H9 (cell line): ENCODE measurements at regions not wholly inside any gene's neighbourhood (a gene's known extent, or its start where the extent isn't known, plus 50 kb on each side); places are given as distances from the start of the nearest gene placed in this dataset.

ENCODE experiments used
- DNase-seq: peaks from one replicate; pipeline ENCODE4 v3.0.0-alpha.2; 2017
- H2AFZ ChIP-seq: one replicate; pipeline ENCODE4 v1.6.1; 2013; ENCODE audit warnings: mild to moderate bottlenecking, low read length, control low read depth, moderate library complexity
- H2AK5ac ChIP-seq: 2 replicates; pipeline ENCODE4 v1.6.1; 2013; ENCODE audit warnings: low read length, control low read depth, mixed read lengths; ENCODE audit not compliant: insufficient read length
- H2BK120ac ChIP-seq: one replicate; pipeline ENCODE4 v1.6.1; 2013; ENCODE audit warnings: low read depth, mild to moderate bottlenecking, low read length, control low read depth, inconsistent platforms; ENCODE audit not compliant: poor library complexity, severe bottlenecking
- H2BK12ac ChIP-seq: 2 replicates; pipeline ENCODE4 v1.6.1; 2013; ENCODE audit warnings: low read length, control low read depth, mixed read lengths, low read depth; ENCODE audit not compliant: insufficient read length
- H2BK15ac ChIP-seq: 2 replicates; pipeline ENCODE4 v1.6.1; 2013; ENCODE audit warnings: low read depth, low read length, control low read depth
- H2BK20ac ChIP-seq: one replicate; pipeline ENCODE4 v1.6.1; 2013; ENCODE audit warnings: low read depth, mild to moderate bottlenecking, low read length, control low read depth, inconsistent platforms; ENCODE audit not compliant: poor library complexity, severe bottlenecking
- H2BK5ac ChIP-seq: 2 replicates; pipeline ENCODE4 v1.6.1; 2013; ENCODE audit warnings: low read length, control low read depth, mixed read lengths; ENCODE audit not compliant: insufficient read length
- H3K14ac ChIP-seq: 2 replicates; pipeline ENCODE4 v1.6.1; 2013; ENCODE audit warnings: low read length, control low read depth; ENCODE audit not compliant: insufficient read depth
- H3K18ac ChIP-seq: 2 replicates; pipeline ENCODE4 v1.6.1; 2013; ENCODE audit warnings: low read depth, mild to moderate bottlenecking, mixed read lengths, low read length, control low read depth; ENCODE audit not compliant: insufficient read length
- H3K23ac ChIP-seq: 2 replicates; pipeline ENCODE4 v1.6.1; 2013; ENCODE audit warnings: low read length, control low read depth, mixed read lengths, low read depth; ENCODE audit not compliant: insufficient read length
- H3K23me2 ChIP-seq: 2 replicates; pipeline ENCODE4 v1.6.1; 2013; ENCODE audit warnings: low read depth, mild to moderate bottlenecking, mixed read lengths, low read length, control low read depth; ENCODE audit not compliant: insufficient read length, poor library complexity, severe bottlenecking
- H3K27ac ChIP-seq: 2 replicates; pipeline ENCODE4 v1.5.1; 2013; ENCODE audit warnings: low read length, control low read depth, mixed read lengths, low read depth; ENCODE audit not compliant: insufficient read length
- H3K27me3 ChIP-seq: 2 replicates; pipeline ENCODE4 v1.6.1; 2013; ENCODE audit warnings: low read length, control low read depth, inconsistent platforms; ENCODE audit not compliant: insufficient read depth
- H3K4ac ChIP-seq: 2 replicates; pipeline ENCODE4 v1.6.1; 2013; ENCODE audit warnings: low read depth, mild to moderate bottlenecking, control low read depth, inconsistent platforms, low read length, moderate library complexity
- H3K4me1 ChIP-seq: 2 replicates; pipeline ENCODE4 v1.6.1; 2013; ENCODE audit warnings: low read length, control low read depth, inconsistent platforms; ENCODE audit not compliant: insufficient read depth
- H3K4me2 ChIP-seq: 2 replicates; pipeline ENCODE4 v1.6.1; 2013; ENCODE audit warnings: low read length, control low read depth, mixed read lengths; ENCODE audit not compliant: insufficient read length, insufficient read depth
- H3K56ac ChIP-seq: 2 replicates; pipeline ENCODE4 v1.6.1; 2013; ENCODE audit warnings: low read depth, mild to moderate bottlenecking, mixed read lengths, low read length, control low read depth; ENCODE audit not compliant: insufficient read length
- H3K79me1 ChIP-seq: 2 replicates; pipeline ENCODE4 v1.6.1; 2013; ENCODE audit warnings: low read depth, mild to moderate bottlenecking, moderate library complexity, low read length, control low read depth, inconsistent platforms; ENCODE audit not compliant: insufficient read depth, poor library complexity, severe bottlenecking
- H3K79me2 ChIP-seq: 2 replicates; pipeline ENCODE4 v1.6.1; 2013; ENCODE audit warnings: low read length, control low read depth, inconsistent platforms; ENCODE audit not compliant: insufficient read depth
- H3K9ac ChIP-seq: 2 replicates; pipeline ENCODE4 v1.6.1; 2013; ENCODE audit warnings: low read length, control low read depth, mixed read lengths; ENCODE audit not compliant: insufficient read length; ENCODE audit errors: extremely low read depth
- H3K9me3 ChIP-seq: one replicate; pipeline ENCODE4 v1.6.1; 2013; ENCODE audit warnings: low read depth, low read length, inconsistent platforms; ENCODE audit not compliant: control insufficient read depth
- H3T11ph ChIP-seq: one replicate; pipeline ENCODE4 v1.6.1; 2013; ENCODE audit warnings: mild to moderate bottlenecking, low read length, control low read depth, inconsistent platforms
- H4K20me1 ChIP-seq: one replicate; pipeline ENCODE4 v1.6.1; 2013; ENCODE audit not compliant: control insufficient read depth, insufficient read length, insufficient read depth
- H4K5ac ChIP-seq: 2 replicates; pipeline ENCODE4 v1.6.1; 2013; ENCODE audit warnings: low read depth, mild to moderate bottlenecking, mixed read lengths, low read length, control low read depth; ENCODE audit not compliant: insufficient read length
- H4K8ac ChIP-seq: replicated peaks from 2 replicates; pipeline ENCODE4 v1.6.1; 2013; ENCODE audit warnings: low read length, control low read depth, mixed read lengths, low read depth; ENCODE audit not compliant: insufficient read length
- H4K91ac ChIP-seq: 2 replicates; pipeline ENCODE4 v1.6.1; 2013; ENCODE audit warnings: low read depth, mild to moderate bottlenecking, moderate library complexity, mixed read lengths, low read length, control low read depth; ENCODE audit not compliant: insufficient read length
- H3K27ac Mint-ChIP-seq, 3 experiments: 2 replicates in 2 of 3; 3 replicates in 1 of 3; pipeline ENCODE4 v1.8.0; 2020 to 2021; ENCODE audit warnings: mixed read lengths in 3 of 3, mild to moderate bottlenecking in 1 of 3, moderate library complexity in 1 of 3
- H3K27me3 Mint-ChIP-seq: 2 replicates; pipeline ENCODE4 v1.8.0; 2021; ENCODE audit warnings: low read depth, mild to moderate bottlenecking, moderate library complexity, mixed read lengths
- H3K36me3 Mint-ChIP-seq, 3 experiments: 2 replicates in 2 of 3; 3 replicates in 1 of 3; pipeline ENCODE4 v1.8.0; 2020 to 2021; ENCODE audit warnings: low read depth in 3 of 3, mixed read lengths in 3 of 3; ENCODE audit not compliant: insufficient read depth in 1 of 3
- H3K4me1 Mint-ChIP-seq, 2 experiments: 2 replicates each; pipeline ENCODE4 v1.8.0; 2020; ENCODE audit warnings: mixed read lengths in 2 of 2
- H3K4me3 Mint-ChIP-seq, 2 experiments: 2 replicates in 1 of 2; 3 replicates in 1 of 2; pipeline ENCODE4 v1.8.0; 2020 to 2021; ENCODE audit warnings: mild to moderate bottlenecking in 2 of 2, mixed read lengths in 2 of 2, moderate library complexity in 1 of 2
- H3K9me3 Mint-ChIP-seq, 2 experiments: 2 replicates in 1 of 2; 3 replicates in 1 of 2; pipeline ENCODE4 v1.8.0; 2020; ENCODE audit warnings: mild to moderate bottlenecking in 2 of 2, mixed read lengths in 2 of 2, moderate library complexity in 1 of 2
- WGBS: extraction: QIAGEN DNeasy Blood & Tissue Kit; methylation state at CpG from one replicate; pipeline ENCODE4 v1.1.7; 2013; ENCODE audit warnings: missing lambda C conversion rate, low lambda C conversion rate, mixed read lengths; ENCODE audit not compliant: insufficient read length; ENCODE audit errors: extremely low coverage; 5-methylcytosine and 5-hydroxymethylcytosine counted together
- TF ChIP-seq, protein P1 (sequence below): fragments of 200-600 bp; sonication (generic); conservative IDR thresholded peaks from 3 replicates; pipeline ENCODE4 v1.8.0; 2021; ENCODE audit warnings: antibody characterized with exemption, mild to moderate bottlenecking

DNA sequence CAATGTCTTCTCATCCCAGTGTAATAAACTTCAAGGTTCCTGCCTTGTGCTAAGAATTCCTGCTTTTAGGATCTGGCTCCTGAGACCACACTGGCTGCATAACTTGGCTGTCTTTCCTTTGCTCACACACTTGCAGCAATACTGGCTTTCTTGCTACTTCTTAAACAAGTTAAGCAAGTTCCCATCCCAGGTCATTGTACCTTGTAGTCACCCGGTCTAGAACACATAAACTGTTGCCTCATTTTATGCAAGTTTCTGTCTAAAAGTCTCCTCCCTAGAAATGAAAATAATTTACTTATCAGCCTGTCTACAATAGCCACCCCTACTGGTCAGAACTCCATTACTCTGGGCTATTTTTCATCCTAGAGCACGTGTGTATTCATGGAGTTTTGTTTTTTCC, 887.9 kb upstream of the FAM98A start:
- no peak overlapping the region for H3K18ac ChIP-seq
- H3K27me3 Mint-ChIP-seq, result no peaks in the 10 kb centered on the region
- no peak overlapping the region for H4K8ac ChIP-seq
- H3K14ac ChIP-seq, result no peak overlapping the region
- no peak overlapping the region for H4K5ac ChIP-seq
- no peak overlapping the region for H3K4me3 Mint-ChIP-seq
- no peak overlapping the region for H3K27ac ChIP-seq
- no peak overlapping the region for H3T11ph ChIP-seq
- TF ChIP-seq, protein P1, sequence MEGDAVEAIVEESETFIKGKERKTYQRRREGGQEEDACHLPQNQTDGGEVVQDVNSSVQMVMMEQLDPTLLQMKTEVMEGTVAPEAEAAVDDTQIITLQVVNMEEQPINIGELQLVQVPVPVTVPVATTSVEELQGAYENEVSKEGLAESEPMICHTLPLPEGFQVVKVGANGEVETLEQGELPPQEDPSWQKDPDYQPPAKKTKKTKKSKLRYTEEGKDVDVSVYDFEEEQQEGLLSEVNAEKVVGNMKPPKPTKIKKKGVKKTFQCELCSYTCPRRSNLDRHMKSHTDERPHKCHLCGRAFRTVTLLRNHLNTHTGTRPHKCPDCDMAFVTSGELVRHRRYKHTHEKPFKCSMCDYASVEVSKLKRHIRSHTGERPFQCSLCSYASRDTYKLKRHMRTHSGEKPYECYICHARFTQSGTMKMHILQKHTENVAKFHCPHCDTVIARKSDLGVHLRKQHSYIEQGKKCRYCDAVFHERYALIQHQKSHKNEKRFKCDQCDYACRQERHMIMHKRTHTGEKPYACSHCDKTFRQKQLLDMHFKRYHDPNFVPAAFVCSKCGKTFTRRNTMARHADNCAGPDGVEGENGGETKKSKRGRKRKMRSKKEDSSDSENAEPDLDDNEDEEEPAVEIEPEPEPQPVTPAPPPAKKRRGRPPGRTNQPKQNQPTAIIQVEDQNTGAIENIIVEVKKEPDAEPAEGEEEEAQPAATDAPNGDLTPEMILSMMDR, result no peak
- no peaks in the 10 kb centered on the region for H3K79me1 ChIP-seq
- H2BK5ac ChIP-seq, result no peak overlapping the region
- no peaks in the 10 kb centered on the region for H3K9me3 Mint-ChIP-seq
- no peaks in the 10 kb centered on the region for H3K27me3 ChIP-seq
- H4K20me1 ChIP-seq, result no peaks in the 10 kb centered on the region
- no peak overlapping the region for H3K56ac ChIP-seq
- no peak overlapping the region for H2BK20ac ChIP-seq
- H3K4me1 ChIP-seq, result no peaks in the 10 kb centered on the region
- no peaks in the 10 kb centered on the region for H3K79me2 ChIP-seq
- no peak overlapping the region for H3K4ac ChIP-seq
- H3K4me2 ChIP-seq, result no peak overlapping the region
- H3K9ac ChIP-seq, result no peak overlapping the region
- no peak overlapping the region for H2BK12ac ChIP-seq
- no peaks in the 10 kb centered on the region for H3K36me3 Mint-ChIP-seq
- H3K27ac Mint-ChIP-seq, result no peak overlapping the region
- no peak overlapping the region for H4K91ac ChIP-seq
- no peak overlapping the region for H2BK15ac ChIP-seq
- H2BK120ac ChIP-seq, result no peak overlapping the region
- DNase-seq, result no peak
- no CpG with 5 or more reads among the region's 2 CpGs for WGBS
- no peak overlapping the region for H2AK5ac ChIP-seq
- H3K23me2 ChIP-seq, result no peaks in the 10 kb centered on the region
- no peaks in the 10 kb centered on the region for H3K9me3 ChIP-seq
- no peak overlapping the region for H2AFZ ChIP-seq
- no peaks in the 10 kb centered on the region for H3K4me1 Mint-ChIP-seq
- H3K23ac ChIP-seq, result no peak overlapping the region
